ENCODE measurements at regions not wholly inside any gene's neighbourhood (a gene's known extent, or its start where the extent isn't known, plus 50 kb on each side); places are given as distances from the start of the nearest gene placed in this dataset.

DNA sequence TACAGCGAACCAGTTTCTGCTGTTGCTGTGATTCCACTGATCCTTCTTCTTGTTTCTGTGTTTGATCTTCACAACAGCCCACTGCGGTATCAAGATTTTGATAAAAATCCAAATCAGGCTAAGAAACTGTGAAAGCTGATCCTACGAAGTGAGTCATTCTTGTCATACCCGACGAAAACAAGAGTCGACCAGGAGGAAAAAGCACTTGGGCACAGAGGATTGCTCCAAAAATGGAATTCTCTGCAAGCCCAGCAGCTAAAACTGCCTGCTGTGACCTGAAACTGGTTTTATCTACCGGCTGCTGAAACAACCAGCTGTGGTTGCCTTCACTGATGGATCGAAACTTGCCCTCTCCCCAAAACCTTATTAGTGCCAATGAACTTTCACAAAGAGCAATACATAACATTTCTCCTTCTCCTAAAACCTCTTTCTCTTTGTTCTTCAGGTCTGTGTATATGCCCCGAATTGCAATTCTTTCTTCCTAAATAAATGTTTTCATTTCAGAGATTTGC lies 607.0 kb upstream of the PRKX start:
- no peak overlapping the region for H3K27ac ChIP-seq (ENCODE audit: low read length)
- H3K4me2 ChIP-seq (ENCODE audit: low read length): no peak overlapping the region
- no peaks in the 10 kb centered on the region for H3K27me3 ChIP-seq (ENCODE audit: insufficient read depth, low read depth, low read length)
- H3K4me3 ChIP-seq (ENCODE audit: low read length): no peak overlapping the region
- H3K36me3 ChIP-seq (ENCODE audit: insufficient read depth, low read length): no peaks in the 10 kb centered on the region
- no peaks in the 10 kb centered on the region for H3K9me2 ChIP-seq (ENCODE audit: insufficient read depth, low read length)
- no peak overlapping the region for H2AFZ ChIP-seq (ENCODE audit: low read depth, low read length)
- no peaks in the 10 kb centered on the region for H3K79me2 ChIP-seq (replicated peaks; ENCODE audit: insufficient read depth, low read length)
- H3K9me3 ChIP-seq (ENCODE audit: low read length): no peaks in the 10 kb centered on the region
- H3F3A ChIP-seq (ENCODE audit: insufficient read depth, low read length, poor library complexity, severe bottlenecking): no peaks in the 10 kb centered on the region
- no peak overlapping the region for H3K9ac ChIP-seq (ENCODE audit: low read length)
- no peaks in the 10 kb centered on the region for H4K20me1 ChIP-seq (ENCODE audit: insufficient read depth)
- TF ChIP-seq, protein P1, sequence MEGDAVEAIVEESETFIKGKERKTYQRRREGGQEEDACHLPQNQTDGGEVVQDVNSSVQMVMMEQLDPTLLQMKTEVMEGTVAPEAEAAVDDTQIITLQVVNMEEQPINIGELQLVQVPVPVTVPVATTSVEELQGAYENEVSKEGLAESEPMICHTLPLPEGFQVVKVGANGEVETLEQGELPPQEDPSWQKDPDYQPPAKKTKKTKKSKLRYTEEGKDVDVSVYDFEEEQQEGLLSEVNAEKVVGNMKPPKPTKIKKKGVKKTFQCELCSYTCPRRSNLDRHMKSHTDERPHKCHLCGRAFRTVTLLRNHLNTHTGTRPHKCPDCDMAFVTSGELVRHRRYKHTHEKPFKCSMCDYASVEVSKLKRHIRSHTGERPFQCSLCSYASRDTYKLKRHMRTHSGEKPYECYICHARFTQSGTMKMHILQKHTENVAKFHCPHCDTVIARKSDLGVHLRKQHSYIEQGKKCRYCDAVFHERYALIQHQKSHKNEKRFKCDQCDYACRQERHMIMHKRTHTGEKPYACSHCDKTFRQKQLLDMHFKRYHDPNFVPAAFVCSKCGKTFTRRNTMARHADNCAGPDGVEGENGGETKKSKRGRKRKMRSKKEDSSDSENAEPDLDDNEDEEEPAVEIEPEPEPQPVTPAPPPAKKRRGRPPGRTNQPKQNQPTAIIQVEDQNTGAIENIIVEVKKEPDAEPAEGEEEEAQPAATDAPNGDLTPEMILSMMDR (IDR thresholded peaks at IDR 0.05; ENCODE audit: poor library complexity, severe bottlenecking): no peak
- TF ChIP-seq MXI1 (conservative IDR thresholded peaks at IDR 0.05; ENCODE audit: poor library complexity, severe bottlenecking) (no peak), EZH2 (IDR thresholded peaks at IDR 0.05; ENCODE audit: borderline replicate concordance, insufficient read depth, low read length, poor library complexity, severe bottlenecking) (no peak), EP300 (conservative IDR thresholded peaks at IDR 0.05; ENCODE audit: poor library complexity, severe bottlenecking) (no peak), TAF1 (IDR thresholded peaks at IDR 0.05; ENCODE audit: low read depth) (no peak), RAD21 (conservative IDR thresholded peaks at IDR 0.05) (no peak), POLR2AphosphoS5 (IDR thresholded peaks at IDR 0.05) (no peak), SMC3 (conservative IDR thresholded peaks at IDR 0.05; ENCODE audit: poor library complexity) (no peak)
- TF ChIP-seq, protein P2, sequence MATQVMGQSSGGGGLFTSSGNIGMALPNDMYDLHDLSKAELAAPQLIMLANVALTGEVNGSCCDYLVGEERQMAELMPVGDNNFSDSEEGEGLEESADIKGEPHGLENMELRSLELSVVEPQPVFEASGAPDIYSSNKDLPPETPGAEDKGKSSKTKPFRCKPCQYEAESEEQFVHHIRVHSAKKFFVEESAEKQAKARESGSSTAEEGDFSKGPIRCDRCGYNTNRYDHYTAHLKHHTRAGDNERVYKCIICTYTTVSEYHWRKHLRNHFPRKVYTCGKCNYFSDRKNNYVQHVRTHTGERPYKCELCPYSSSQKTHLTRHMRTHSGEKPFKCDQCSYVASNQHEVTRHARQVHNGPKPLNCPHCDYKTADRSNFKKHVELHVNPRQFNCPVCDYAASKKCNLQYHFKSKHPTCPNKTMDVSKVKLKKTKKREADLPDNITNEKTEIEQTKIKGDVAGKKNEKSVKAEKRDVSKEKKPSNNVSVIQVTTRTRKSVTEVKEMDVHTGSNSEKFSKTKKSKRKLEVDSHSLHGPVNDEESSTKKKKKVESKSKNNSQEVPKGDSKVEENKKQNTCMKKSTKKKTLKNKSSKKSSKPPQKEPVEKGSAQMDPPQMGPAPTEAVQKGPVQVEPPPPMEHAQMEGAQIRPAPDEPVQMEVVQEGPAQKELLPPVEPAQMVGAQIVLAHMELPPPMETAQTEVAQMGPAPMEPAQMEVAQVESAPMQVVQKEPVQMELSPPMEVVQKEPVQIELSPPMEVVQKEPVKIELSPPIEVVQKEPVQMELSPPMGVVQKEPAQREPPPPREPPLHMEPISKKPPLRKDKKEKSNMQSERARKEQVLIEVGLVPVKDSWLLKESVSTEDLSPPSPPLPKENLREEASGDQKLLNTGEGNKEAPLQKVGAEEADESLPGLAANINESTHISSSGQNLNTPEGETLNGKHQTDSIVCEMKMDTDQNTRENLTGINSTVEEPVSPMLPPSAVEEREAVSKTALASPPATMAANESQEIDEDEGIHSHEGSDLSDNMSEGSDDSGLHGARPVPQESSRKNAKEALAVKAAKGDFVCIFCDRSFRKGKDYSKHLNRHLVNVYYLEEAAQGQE (IDR thresholded peaks at IDR 0.05; ENCODE audit: borderline replicate concordance): no peak

DNA sequence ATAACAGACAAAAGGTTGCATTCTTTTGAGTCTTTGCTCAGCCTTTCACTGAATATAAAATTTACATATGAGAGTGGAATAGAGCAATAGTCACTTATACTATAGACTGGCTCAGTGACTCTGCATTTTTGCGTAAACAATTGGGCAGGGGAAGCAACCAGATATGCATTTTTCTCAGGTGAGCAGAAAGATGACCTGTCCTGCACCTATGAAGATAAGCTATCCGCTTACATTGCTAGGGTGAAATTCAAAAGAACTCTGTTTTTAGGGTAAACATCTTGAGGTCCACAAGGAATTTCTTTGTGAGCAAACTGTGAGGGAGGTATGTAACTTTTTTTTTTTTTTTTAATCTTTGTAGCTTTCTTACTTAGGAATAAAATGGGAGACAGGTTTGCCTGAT lies 602.4 kb upstream of the PRKX start:
- no peaks in the 10 kb centered on the region for H3K79me2 ChIP-seq (replicated peaks; ENCODE audit: insufficient read depth, low read length)
- H3K27ac ChIP-seq (ENCODE audit: low read length): no peak overlapping the region
- H3K4me3 ChIP-seq (ENCODE audit: low read length): no peak overlapping the region
- no peak overlapping the region for H3K9ac ChIP-seq (ENCODE audit: low read length)
- H3K9me2 ChIP-seq (ENCODE audit: insufficient read depth, low read length): no peaks in the 10 kb centered on the region
- no peak overlapping the region for H3K4me2 ChIP-seq (ENCODE audit: low read length)
- no peaks in the 10 kb centered on the region for H3F3A ChIP-seq (ENCODE audit: insufficient read depth, low read length, poor library complexity, severe bottlenecking)
- no peak overlapping the region for H2AFZ ChIP-seq (ENCODE audit: low read depth, low read length)
- no peaks in the 10 kb centered on the region for H3K36me3 ChIP-seq (ENCODE audit: insufficient read depth, low read length)
- TF ChIP-seq POLR2AphosphoS5 (IDR thresholded peaks at IDR 0.05) (no peak), EZH2 (IDR thresholded peaks at IDR 0.05; ENCODE audit: borderline replicate concordance, insufficient read depth, low read length, poor library complexity, severe bottlenecking) (no peak), TAF1 (IDR thresholded peaks at IDR 0.05; ENCODE audit: low read depth) (no peak), SMC3 (conservative IDR thresholded peaks at IDR 0.05; ENCODE audit: poor library complexity) (no peak), RAD21 (conservative IDR thresholded peaks at IDR 0.05) (no peak), EP300 (conservative IDR thresholded peaks at IDR 0.05; ENCODE audit: poor library complexity, severe bottlenecking) (no peak), MXI1 (conservative IDR thresholded peaks at IDR 0.05; ENCODE audit: poor library complexity, severe bottlenecking) (no peak)
- TF ChIP-seq, protein P1 (IDR thresholded peaks at IDR 0.05; ENCODE audit: poor library complexity, severe bottlenecking): no peak
- TF ChIP-seq, protein P2 (IDR thresholded peaks at IDR 0.05; ENCODE audit: borderline replicate concordance): no peak
- no peaks in the 10 kb centered on the region for H3K27me3 ChIP-seq (ENCODE audit: insufficient read depth, low read depth, low read length)
- no peaks in the 10 kb centered on the region for H4K20me1 ChIP-seq (ENCODE audit: insufficient read depth)
- no peaks in the 10 kb centered on the region for H3K9me3 ChIP-seq (ENCODE audit: low read length)

Measured in neural cell (in vitro differentiated cells).